Adrenal gland (tissue), 9 donors: ENCODE measurements at regions not wholly inside any gene's neighbourhood (a gene's known extent, or its start where the extent isn't known, plus 50 kb on each side); places are given as distances from the start of the nearest gene placed in this dataset.

Source experiments
- DNase-seq, 7 donors: peaks; one replicate each; pipeline ENCODE4 v3.0.0-alpha.2; 2019 to 2020
- H3K27ac ChIP-seq, 5 donors: fragments of 200-600 bp; sonication (generic) in 4 of 5; 1 replicate in 3 of 5; 2 replicates in 2 of 5; pipeline versions ENCODE4 v1.5.1 to v1.8.0; 2016 to 2020; ENCODE audit warnings: mild to moderate bottlenecking in 1 of 5
- H3K27me3 ChIP-seq: fragments of 200-600 bp; 2 replicates; pipeline ENCODE4 v1.8.0; 2021
- H3K36me3 ChIP-seq, 2 donors: fragments of 200-600 bp; replicated peaks in 1 of 2; 1 replicate in 1 of 2; 2 replicates in 1 of 2; pipeline versions ENCODE4 v1.5.1 to v1.8.0; 2018 to 2022
- H3K4me1 ChIP-seq, 2 donors: fragments of 200-600 bp; replicated peaks in 1 of 2; 1 replicate in 1 of 2; 2 replicates in 1 of 2; pipeline versions ENCODE4 v1.5.1 to v1.8.0; 2018 to 2021
- H3K4me3 ChIP-seq, 4 donors: fragments of 200-600 bp; sonication (generic) in 3 of 4; one replicate each; pipeline ENCODE4 v1.5.1; 2016 to 2018
- H3K9me3 ChIP-seq, 3 donors: fragments of 200-600 bp; sonication (generic) in 1 of 3; replicated peaks in 1 of 3; 1 replicate in 2 of 3; 2 replicates in 1 of 3; pipeline versions ENCODE4 v1.5.1 to v1.8.0; 2016 to 2021
- POLR2A ChIP-seq, 2 donors: fragments of 450-650 bp; IDR thresholded peaks; one replicate each; pipeline ENCODE4 v1.6.1; 2017; ENCODE audit warnings: antibody characterized with exemption in 2 of 2, mild to moderate bottlenecking in 2 of 2, moderate library complexity in 1 of 2
- WGBS, 4 donors: extraction: QIAGEN DNeasy Blood & Tissue Kit in 2 of 4; methylation state at CpG; one replicate each; pipeline versions ENCODE4 v1.1.5 to v1.1.7; 2013 to 2017; 5-methylcytosine and 5-hydroxymethylcytosine counted together
- intact Hi-C, 2 donors: fragments of 100-400 bp; cut with DNase I; formaldehyde crosslinking; loops; one replicate each; pipeline versions ENCODE4 v1.14.1 to v1.15.0; 2022 to 2023
- TF ChIP-seq, protein P1 (sequence below), 6 experiments: fragments of 450-650 bp in 4 of 6; fragments of 200-600 bp in 2 of 6; sonication (generic) in 1 of 6; IDR thresholded peaks; 1 replicate in 5 of 6; 2 replicates in 1 of 6; pipeline versions ENCODE4 v1.5.1 to v1.8.0; 2016 to 2021; ENCODE audit warnings: antibody characterized with exemption in 6 of 6, mild to moderate bottlenecking in 2 of 6, moderate library complexity in 1 of 6
- donor health status: healthy with polysubstance abuse.
- donor health status: Bipolar disorder and iron deficiency.
- donor health status: DM: yes; HTN: yes; CAD: no.
- donor health status: DM: no; HTN: no; CAD: no.
- donor health status: DM: no; HTN: no; CAD: no.

DNA sequence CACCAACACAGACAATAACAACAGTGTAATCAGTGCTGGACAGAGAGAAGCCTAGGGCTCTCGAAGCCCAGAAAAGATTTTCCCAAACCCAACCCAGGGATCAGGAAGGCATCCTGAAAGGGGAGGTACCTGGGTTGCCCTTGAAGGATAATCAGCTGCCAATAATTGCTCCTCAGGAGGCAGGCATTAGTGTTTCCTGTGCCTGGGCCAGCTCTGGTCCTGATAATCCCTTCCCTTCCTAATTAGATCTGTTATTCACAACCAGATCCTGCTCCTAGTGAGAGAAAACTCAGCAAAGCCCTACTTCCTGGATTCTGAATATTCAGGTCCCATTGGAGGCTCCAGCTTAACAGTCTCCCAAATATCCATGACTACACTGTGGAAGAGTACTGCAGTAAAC lies 117.4 kb downstream of the DMRTA2 start:
- no peak for TF ChIP-seq POLR2A (IDR thresholded peaks at IDR 0.05)
- TF ChIP-seq, protein P1, sequence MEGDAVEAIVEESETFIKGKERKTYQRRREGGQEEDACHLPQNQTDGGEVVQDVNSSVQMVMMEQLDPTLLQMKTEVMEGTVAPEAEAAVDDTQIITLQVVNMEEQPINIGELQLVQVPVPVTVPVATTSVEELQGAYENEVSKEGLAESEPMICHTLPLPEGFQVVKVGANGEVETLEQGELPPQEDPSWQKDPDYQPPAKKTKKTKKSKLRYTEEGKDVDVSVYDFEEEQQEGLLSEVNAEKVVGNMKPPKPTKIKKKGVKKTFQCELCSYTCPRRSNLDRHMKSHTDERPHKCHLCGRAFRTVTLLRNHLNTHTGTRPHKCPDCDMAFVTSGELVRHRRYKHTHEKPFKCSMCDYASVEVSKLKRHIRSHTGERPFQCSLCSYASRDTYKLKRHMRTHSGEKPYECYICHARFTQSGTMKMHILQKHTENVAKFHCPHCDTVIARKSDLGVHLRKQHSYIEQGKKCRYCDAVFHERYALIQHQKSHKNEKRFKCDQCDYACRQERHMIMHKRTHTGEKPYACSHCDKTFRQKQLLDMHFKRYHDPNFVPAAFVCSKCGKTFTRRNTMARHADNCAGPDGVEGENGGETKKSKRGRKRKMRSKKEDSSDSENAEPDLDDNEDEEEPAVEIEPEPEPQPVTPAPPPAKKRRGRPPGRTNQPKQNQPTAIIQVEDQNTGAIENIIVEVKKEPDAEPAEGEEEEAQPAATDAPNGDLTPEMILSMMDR (IDR thresholded peaks at IDR 0.05): no peak
- 36 to 50% (median 45%) methylated on average over 1 of the region's 1 CpG for WGBS, 4 donors
- intact Hi-C loops: no loop called here

DNA sequence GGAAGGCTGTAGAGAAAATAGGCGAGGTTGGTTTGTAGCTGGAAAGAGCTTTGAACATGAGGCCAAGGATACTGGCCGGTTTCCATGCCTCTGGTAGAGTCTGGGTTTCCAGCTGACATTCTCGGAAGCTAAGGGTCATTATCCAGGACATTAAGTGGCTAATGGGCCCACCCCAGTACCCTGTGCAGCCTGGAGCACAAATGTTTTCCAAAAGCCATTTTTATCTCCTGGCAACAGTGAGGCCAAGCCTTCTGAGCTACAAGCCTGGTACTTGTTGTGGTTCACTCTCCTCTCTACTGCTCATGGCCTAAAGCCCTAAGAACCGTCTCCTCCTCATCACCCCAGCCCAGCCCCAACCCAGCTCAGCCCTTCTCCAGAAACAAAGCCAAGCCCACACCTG lies 122.9 kb downstream of the DMRTA2 start:
- Histone ChIP-seq H3K4me3 (no peak overlapping the region), H3K27me3 (no peaks in the 10 kb centered on the region), H3K9me3 (no peaks in the 10 kb centered on the region), H3K36me3 (no peaks in the 10 kb centered on the region), H3K4me1 (no peaks in the 10 kb centered on the region), H3K27ac (peak overlapping the region in 1 of 5 donors; percentile 21)
- WGBS, 4 donors: 44 to 57% (median 55%) methylated on average over 4 of the region's 4 CpGs
- intact Hi-C loops: no loop called here
- TF ChIP-seq, protein P1 (IDR thresholded peaks at IDR 0.05): no peak
- TF ChIP-seq POLR2A (IDR thresholded peaks at IDR 0.05): no peak
- peak in 1 of 7 donors; percentile 60 for DNase-seq

More for the DNA sequence above, 117.4 kb downstream of the DMRTA2 start:
- no peaks in the 10 kb centered on the region for H3K36me3 ChIP-seq
- H3K9me3 ChIP-seq: no peaks in the 10 kb centered on the region
- H3K4me3 ChIP-seq: no peak overlapping the region
- DNase-seq: no peak
- no peaks in the 10 kb centered on the region for H3K27me3 ChIP-seq
- no peaks in the 10 kb centered on the region for H3K4me1 ChIP-seq
- no peak overlapping the region for H3K27ac ChIP-seq

DNA sequence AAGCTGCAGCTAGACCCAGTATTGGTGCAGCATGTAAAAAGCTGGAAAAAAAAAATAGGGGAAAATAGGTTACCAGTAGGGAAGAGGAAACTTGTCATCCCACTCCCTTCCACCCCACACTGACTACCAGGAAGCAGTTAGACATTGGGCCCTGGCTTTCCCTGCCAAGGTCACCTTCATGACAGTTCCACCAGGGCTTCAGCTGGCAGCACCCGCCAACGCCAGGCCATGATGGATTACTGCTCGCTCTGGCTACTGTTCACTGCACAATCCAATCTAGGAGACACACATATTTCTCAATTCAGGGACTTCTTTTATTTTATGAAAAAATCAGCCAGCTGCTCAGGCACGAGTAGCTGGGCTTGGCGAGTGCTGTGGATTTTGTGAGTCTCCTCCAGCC lies 127.7 kb downstream of the DMRTA2 start:
- Histone ChIP-seq H3K9me3 (no peaks in the 10 kb centered on the region), H3K4me3 (no peak overlapping the region), H3K27ac (no peak overlapping the region), H3K27me3 (no peaks in the 10 kb centered on the region), H3K4me1 (no peaks in the 10 kb centered on the region), H3K36me3 (no peaks in the 10 kb centered on the region)
- no peak for TF ChIP-seq POLR2A (IDR thresholded peaks at IDR 0.05)
- TF ChIP-seq, protein P1 (IDR thresholded peaks at IDR 0.05): no peak
- intact Hi-C loops: no loop called here
- peak; percentile 21 to 67 (median 60) for DNase-seq
- 45 to 65% (median 49%) methylated on average over 5 of the region's 5 CpGs for whole genome bisulfite sequencing, 4 donors

DNA sequence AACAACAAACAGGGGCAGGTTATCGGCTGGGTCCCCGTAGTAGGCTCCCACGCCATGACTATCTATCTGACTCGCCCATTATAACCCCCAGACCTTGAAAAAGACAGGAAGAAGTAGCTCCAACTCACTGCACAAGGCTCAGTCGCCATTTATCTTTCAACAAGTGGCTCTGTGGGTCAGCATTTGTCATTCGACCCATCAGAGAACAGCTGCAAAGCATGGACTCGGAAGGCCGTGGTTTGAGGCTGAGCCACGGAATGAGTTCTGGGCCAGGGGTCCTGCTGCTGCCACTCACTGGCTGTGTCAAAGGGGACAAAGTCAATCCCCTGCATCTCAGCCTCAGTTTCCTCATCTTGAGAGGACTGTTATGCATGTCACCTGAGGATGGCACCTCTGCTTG lies 131.0 kb downstream of the DMRTA2 start:
- no peaks in the 10 kb centered on the region for H3K9me3 ChIP-seq
- no peaks in the 10 kb centered on the region for H3K27me3 ChIP-seq
- no peak overlapping the region for H3K4me3 ChIP-seq
- intact Hi-C loops: no loop called here
- no peak for DNase-seq
- no peak overlapping the region for H3K27ac ChIP-seq
- TF ChIP-seq, protein P1 (IDR thresholded peaks at IDR 0.05): no peak
- no peak for TF ChIP-seq POLR2A (IDR thresholded peaks at IDR 0.05)
- no peaks in the 10 kb centered on the region for H3K4me1 ChIP-seq
- no peaks in the 10 kb centered on the region for H3K36me3 ChIP-seq
- 40 to 48% (median 45%) methylated on average over 7 to 9 of the region's 9 CpGs for WGBS, 4 donors
